HepG2 (cell line): ENCODE measurements at regions not wholly inside any gene's neighbourhood (a gene's known extent, or its start where the extent isn't known, plus 50 kb on each side); places are given as distances from the start of the nearest gene placed in this dataset.
"Not testable (repeated sequence)": the region's sequence is repeated elsewhere in the genome, so short reads cannot be mapped to it uniquely, and the experiment has no call there.

Experiments used
- ATAC-seq: fragments of 200-7000 bp; cut with Tn5 transposase; 3 replicates; pipeline ENCODE4 v1.9.1; 2020; ENCODE audit warnings: mild to moderate bottlenecking, moderate library complexity
- BruUV-seq: library from RNA; stranded (reverse); fragments of 400-500 nt; replicated peaks from 2 replicates; lab custom pipeline; 2021; lab: Mats Ljungman, UMichigan
- CTCF ChIA-PET: fragments of 300-600 bp; formaldehyde crosslinking; extraction: SDS; loops from one replicate; lab custom pipeline; 2021; ENCODE audit warnings: low total read pairs, inconsistent platforms, low intra/inter-chr PET ratio; lab: Yijun Ruan, JAX
- POLR2A ChIA-PET: fragments of 350-600 bp; sonication (Branson Sonifier 250); formaldehyde crosslinking; loops from one replicate; lab custom pipeline; 2020; ENCODE audit warnings: antibody characterized with exemption, inconsistent platforms; lab: Yijun Ruan, JAX
- DNase-seq: peaks from one replicate; pipeline ENCODE4 v3.0.0-alpha.2; 2015; ENCODE audit warnings: low spot score
- FAIRE-seq: peaks from 3 replicates; lab custom pipeline; 2011; peaks lifted over from hg19 to GRCh38; lab: Jason Lieb, UNC
- H2AFZ ChIP-seq: one replicate; pipeline ENCODE4 v1.6.1; 2011; ENCODE audit warnings: low read length, inconsistent platforms
- H3K27ac ChIP-seq: fragments of 300-600 bp; 3 replicates; pipeline ENCODE4 v1.8.0; 2011; ENCODE audit warnings: mixed run types, mild to moderate bottlenecking, mixed read lengths, low read length, inconsistent platforms; ENCODE audit not compliant: insufficient read depth; ENCODE audit errors: extremely low read length
- H3K27me3 ChIP-seq, 2 experiments: fragments of 200-600 bp in 1 of 2; 2 replicates in 1 of 2; 3 replicates in 1 of 2; pipeline versions ENCODE4 v1.6.0 to v1.8.0; 2011; ENCODE audit warnings: low read length in 2 of 2, mild to moderate bottlenecking in 2 of 2, moderate library complexity in 2 of 2, inconsistent platforms in 1 of 2; ENCODE audit not compliant: insufficient read depth in 2 of 2, control insufficient read depth in 1 of 2
- H3K36me3 ChIP-seq, 2 experiments: fragments of 200-600 bp in 1 of 2; replicated peaks in 1 of 2; 2 replicates in 1 of 2; 3 replicates in 1 of 2; pipeline versions ENCODE4 v1.5.1 to v1.8.0; 2011; ENCODE audit warnings: low read length in 2 of 2, inconsistent platforms in 1 of 2; ENCODE audit not compliant: insufficient read depth in 2 of 2, control insufficient read depth in 1 of 2
- H3K4me1 ChIP-seq: 2 replicates; pipeline ENCODE4 v1.5.1; 2012; ENCODE audit warnings: low read length, inconsistent platforms; ENCODE audit not compliant: insufficient read depth
- H3K4me2 ChIP-seq: 2 replicates; pipeline ENCODE4 v1.6.0; 2011; ENCODE audit warnings: low read depth, low read length, inconsistent platforms
- H3K4me3 ChIP-seq, 3 experiments: fragments of 200-600 bp in 1 of 3; sonication (generic), shearing (Covaris generic) in 1 of 3; replicated peaks in 1 of 3; 2 replicates each; pipeline ENCODE4 v1.5.1; 2011 to 2016; ENCODE audit warnings: low read length in 3 of 3, inconsistent platforms in 2 of 3, low read depth in 2 of 3, mild to moderate bottlenecking in 2 of 3, control low read depth in 1 of 3, mixed read lengths in 1 of 3; ENCODE audit not compliant: insufficient read depth in 1 of 3
- H3K79me2 ChIP-seq: one replicate; pipeline ENCODE4 v1.6.1; 2011; ENCODE audit warnings: low read length, inconsistent platforms; ENCODE audit not compliant: insufficient read depth
- H3K9ac ChIP-seq: 2 replicates; pipeline ENCODE4 v1.6.0; 2011; ENCODE audit warnings: mild to moderate bottlenecking, low read depth, low read length, inconsistent platforms; ENCODE audit not compliant: insufficient read depth
- H3K9me3 ChIP-seq: 2 replicates; pipeline ENCODE4 v1.5.1; 2012; ENCODE audit warnings: mild to moderate bottlenecking, low read length
- H4K20me1 ChIP-seq: 2 replicates; pipeline ENCODE4 v1.6.0; 2011; ENCODE audit warnings: inconsistent platforms, mild to moderate bottlenecking, low read length, moderate library complexity; ENCODE audit not compliant: insufficient read depth
- GATAD1 ChIP-seq: IDR thresholded peaks from 2 replicates; pipeline ENCODE4 v1.6.1; 2016; ENCODE audit warnings: missing genetic modification reagents, missing compliant biosample characterization
- PHF5A ChIP-seq: IDR thresholded peaks from one replicate; pipeline ENCODE4 v1.6.1; 2018; ENCODE audit warnings: low read depth, missing genetic modification reagents; ENCODE audit not compliant: unreplicated experiment
- RBAK ChIP-seq: sonication (generic); formaldehyde crosslinking; IDR thresholded peaks from 2 replicates; pipeline ENCODE4 v1.5.1; 2020; ENCODE audit warnings: mild to moderate bottlenecking, missing genetic modification reagents
- ZNF816 ChIP-seq: sonication (generic); formaldehyde crosslinking; IDR thresholded peaks from 2 replicates; pipeline ENCODE4 v1.8.0; 2022; ENCODE audit warnings: missing genetic modification reagents, mild to moderate bottlenecking, borderline replicate concordance
- WGBS: methylation state at CpG from one replicate; pipeline ENCODE4 v1.1.6; 2017; ENCODE audit warnings: low lambda C conversion rate; 5-methylcytosine and 5-hydroxymethylcytosine counted together
- in situ Hi-C: cut with HindIII; loops from 2 replicates; pipeline ENCODE4 v1.10.0; 2017; ENCODE audit warnings: low pct_unique_long_range_greater_than_20kb; ENCODE audit not compliant: extremely low pct_ligation_motif_present
- intact Hi-C: fragments of 100-400 bp; cut with micrococcal nuclease; formaldehyde crosslinking; loops from one replicate; pipeline ENCODE4 v1.10.0; 2022; ENCODE audit not compliant: unreplicated experiment

DNA sequence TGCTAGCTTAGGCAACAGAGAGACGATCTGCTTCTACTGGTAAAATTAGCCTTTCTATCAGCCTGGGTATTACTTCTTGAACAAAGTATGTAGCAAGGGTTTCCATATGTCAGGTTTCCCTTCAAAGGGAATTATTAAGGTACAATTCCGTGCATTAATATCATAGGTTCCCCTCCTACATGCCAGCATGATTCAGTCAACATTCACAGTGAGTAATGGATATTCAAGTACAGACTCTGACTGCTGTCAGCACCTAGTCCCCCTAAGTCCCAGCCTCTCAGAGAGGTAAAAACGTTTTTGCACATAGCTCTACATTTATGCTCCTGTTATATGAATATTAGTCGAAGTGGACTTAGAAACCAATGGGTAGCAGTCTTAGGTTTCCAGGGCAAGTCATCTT lies 322.4 kb upstream of the CCNG1 start:
- peaks cover 4% of the 10 kb centered on the region; the same call in 1 of the 2 replicates for H3K9me3 ChIP-seq

DNA sequence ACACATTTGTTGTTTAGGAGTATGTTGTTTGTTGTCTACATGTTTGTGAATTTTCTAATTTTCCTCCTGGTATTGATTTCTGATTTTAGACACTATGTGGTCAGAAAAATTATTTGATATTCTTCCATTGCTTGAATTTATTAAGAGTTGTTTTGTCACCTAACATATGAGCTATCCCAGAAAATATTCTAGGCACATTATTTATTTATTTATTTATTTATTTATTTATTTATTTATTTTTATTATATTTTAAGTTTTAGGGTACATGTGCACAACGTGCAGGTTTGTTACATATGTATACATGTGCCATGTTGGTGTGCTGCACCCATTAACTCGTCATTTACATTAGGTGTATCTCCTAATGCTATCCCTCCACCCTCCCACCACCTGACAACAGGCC lies 320.8 kb upstream of the CCNG1 start:
- H3K79me2 ChIP-seq, H3K4me3 ChIP-seq, POLR2A ChIA-PET, H3K36me3 ChIP-seq, CTCF ChIA-PET, DNase-seq, H3K4me1 ChIP-seq, ATAC-seq, H3K27ac ChIP-seq, FAIRE-seq, H4K20me1 ChIP-seq, H3K27me3 ChIP-seq, BruUV-seq, in situ Hi-C loops, H3K9ac ChIP-seq, H2AFZ ChIP-seq, H3K4me2 ChIP-seq, H3K9me3 ChIP-seq, intact Hi-C loops: not testable (repeated sequence)
- WGBS = 6% methylated on average over 2 of the region's 2 CpGs

More for the DNA sequence above, 322.4 kb upstream of the CCNG1 start:
- ATAC-seq (no peak), DNase-seq (no peak)
- Histone ChIP-seq H2AFZ (no peak overlapping the region), H4K20me1 (no peaks in the 10 kb centered on the region), H3K27ac (no peak overlapping the region), H3K9ac (no peak overlapping the region)
- intact Hi-C loops = no loop called here
- TF ChIP-seq GATAD1 (CRISPR knock-in tag) = no peak
- no peak for TF ChIP-seq RBAK (CRISPR knock-in tag)
- TF ChIP-seq PHF5A (CRISPR knock-in tag) = no peak
- TF ChIP-seq ZNF816 (CRISPR knock-in tag) = no peak
- TF ChIP-seq, all 625 proteins: peak for 0
- Histone ChIP-seq H3K36me3 (no peaks in the 10 kb centered on the region), H3K4me2 (no peak overlapping the region), H3K4me3 (no peak overlapping the region), H3K4me1 (no peaks in the 10 kb centered on the region), H3K27me3 (no peaks in the 10 kb centered on the region; a peak in 1 of 5 replicates), H3K79me2 (no peaks in the 10 kb centered on the region)
- no TSS peak for BruUV-seq
- WGBS = 2% methylated on average over 4 of the region's 4 CpGs
- ChIA-PET POLR2A (no interaction called here), CTCF (no interaction called here)
- FAIRE-seq = no peak
- in situ Hi-C loops = no loop called here
